Fibroblast of lung (primary cell): ENCODE measurements at regions not wholly inside any gene's neighbourhood (a gene's known extent, or its start where the extent isn't known, plus 50 kb on each side); places are given as distances from the start of the nearest gene placed in this dataset.

ENCODE experiments used
- DNase-seq, 2 donors: peaks; one replicate each; pipeline versions ENCODE4 v3.0.0 to v3.0.0-alpha.2; 2010; ENCODE audit warnings: low read depth in 2 of 2
- H2AFZ ChIP-seq: 2 replicates; pipeline ENCODE4 v1.5.1; 2012; ENCODE audit warnings: low read length, control low read depth, inconsistent platforms
- H3K27ac ChIP-seq: 2 replicates; pipeline ENCODE4 v1.5.1; 2011; ENCODE audit warnings: low read length, control low read depth; ENCODE audit not compliant: insufficient read depth
- H3K27me3 ChIP-seq: 2 replicates; pipeline ENCODE4 v1.5.1; 2011; ENCODE audit warnings: mild to moderate bottlenecking, low read length; ENCODE audit not compliant: control insufficient read depth, insufficient read depth
- H3K36me3 ChIP-seq: 2 replicates; pipeline ENCODE4 v1.5.1; 2011; ENCODE audit warnings: low read length; ENCODE audit not compliant: control insufficient read depth, insufficient read depth
- H3K4me1 ChIP-seq: 2 replicates; pipeline ENCODE4 v1.5.1; 2011; ENCODE audit warnings: low read length; ENCODE audit not compliant: control insufficient read depth, insufficient read depth; ENCODE audit errors: extremely low read depth
- H3K4me2 ChIP-seq: 2 replicates; pipeline ENCODE4 v1.5.1; 2011; ENCODE audit warnings: low read length, control low read depth; ENCODE audit not compliant: insufficient read depth; ENCODE audit errors: extremely low read depth
- H3K4me3 ChIP-seq, 4 experiments: fragments of 200-600 bp in 1 of 4; sonication (generic) in 1 of 4; replicated peaks in 1 of 4; 2 replicates each; pipeline ENCODE4 v1.5.1; 2011 to 2016; ENCODE audit warnings: low read length in 4 of 4, low read depth in 3 of 4, mild to moderate bottlenecking in 3 of 4, control low read depth in 2 of 4, inconsistent platforms in 1 of 4, mixed read lengths in 1 of 4; ENCODE audit not compliant: insufficient read depth in 1 of 4; ENCODE audit errors: control extremely low read depth in 1 of 4
- H3K79me2 ChIP-seq: 2 replicates; pipeline ENCODE4 v1.5.1; 2012; ENCODE audit warnings: mild to moderate bottlenecking, low read length, inconsistent platforms; ENCODE audit not compliant: control insufficient read depth, insufficient read depth
- H3K9ac ChIP-seq: 2 replicates; pipeline ENCODE4 v1.5.1; 2011; ENCODE audit warnings: mild to moderate bottlenecking, low read length, control low read depth; ENCODE audit not compliant: insufficient read depth
- H3K9me3 ChIP-seq: 2 replicates; pipeline ENCODE4 v1.5.1; 2012; ENCODE audit warnings: low read depth, low read length; ENCODE audit not compliant: control insufficient read depth, insufficient read depth
- H4K20me1 ChIP-seq: 2 replicates; pipeline ENCODE4 v1.5.1; 2011; ENCODE audit warnings: low read length; ENCODE audit not compliant: control insufficient read depth, insufficient read depth; ENCODE audit errors: extremely low read depth
- CTCF ChIP-seq, 2 donors: IDR thresholded peaks in 1 of 2; conservative IDR thresholded peaks in 1 of 2; 1 replicate in 1 of 2; 2 replicates in 1 of 2; pipeline ENCODE4 v1.5.1; 2011 to 2012; ENCODE audit warnings: low read length in 2 of 2, control low read depth in 1 of 2, inconsistent platforms in 1 of 2, low read depth in 1 of 2, mild to moderate bottlenecking in 1 of 2
- EZH2 ChIP-seq: IDR thresholded peaks from 2 replicates; pipeline ENCODE4 v1.5.1; 2012; ENCODE audit warnings: low read length, control low read depth, mild to moderate bottlenecking; ENCODE audit errors: missing control alignments

GRCh38 chr20:47862574-47863240 lies 77.4 kb upstream of the SULF2 start:
- no peak for TF ChIP-seq CTCF (conservative IDR thresholded peaks at IDR 0.05 in 1 of 2, IDR thresholded peaks at IDR 0.05 in 1 of 2; ENCODE audit: low read depth in 1 of 2, low read length in 2 of 2)
- no peak for TF ChIP-seq EZH2
- Histone ChIP-seq H4K20me1 (no peaks in the 10 kb centered on the region), H3K27me3 (no peaks in the 10 kb centered on the region), H3K4me1 (no peaks in the 10 kb centered on the region), H3K4me2 (no peak overlapping the region), H3K79me2 (no peaks in the 10 kb centered on the region), H3K27ac (no peak overlapping the region), H3K9me3 (no peaks in the 10 kb centered on the region), H2AFZ (no peak overlapping the region), H3K36me3 (no peaks in the 10 kb centered on the region), H3K4me3 (no peak overlapping the region), H3K9ac (no peak overlapping the region)
- peak in 1 of 2 donors; percentile 33 for DNase-seq

DNA sequence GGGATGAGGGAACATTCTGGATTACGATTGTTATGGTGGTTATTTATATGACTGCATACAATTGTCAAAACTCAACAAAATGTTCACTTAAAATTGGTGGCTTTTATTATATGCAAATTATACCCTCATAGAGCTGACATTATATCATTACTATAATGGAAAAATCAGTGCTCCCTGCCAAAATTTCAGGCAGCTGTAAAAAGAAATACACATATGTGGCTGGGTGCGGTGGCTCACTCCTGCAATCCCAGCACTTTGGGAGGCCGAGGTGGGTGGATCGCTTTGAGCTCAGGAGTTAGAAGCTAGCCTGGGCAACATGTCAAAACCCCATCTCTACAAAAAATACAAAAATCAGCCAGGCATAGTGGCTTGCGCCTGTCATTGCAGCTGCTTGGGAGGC lies 75.8 kb upstream of the SULF2 start:
- Histone ChIP-seq H3K9ac (no peak overlapping the region), H3K9me3 (no peaks in the 10 kb centered on the region), H3K36me3 (no peaks in the 10 kb centered on the region), H3K4me2 (no peak overlapping the region), H3K79me2 (no peaks in the 10 kb centered on the region), H3K4me3 (no peak overlapping the region), H3K27me3 (no peaks in the 10 kb centered on the region), H3K27ac (no peak overlapping the region), H4K20me1 (no peaks in the 10 kb centered on the region), H2AFZ (no peak overlapping the region), H3K4me1 (no peaks in the 10 kb centered on the region)
- no peak for DNase-seq
- TF ChIP-seq CTCF (conservative IDR thresholded peaks at IDR 0.05 in 1 of 2, IDR thresholded peaks at IDR 0.05 in 1 of 2; ENCODE audit: low read depth in 1 of 2, low read length in 2 of 2), result no peak
- TF ChIP-seq EZH2, result no peak

DNA sequence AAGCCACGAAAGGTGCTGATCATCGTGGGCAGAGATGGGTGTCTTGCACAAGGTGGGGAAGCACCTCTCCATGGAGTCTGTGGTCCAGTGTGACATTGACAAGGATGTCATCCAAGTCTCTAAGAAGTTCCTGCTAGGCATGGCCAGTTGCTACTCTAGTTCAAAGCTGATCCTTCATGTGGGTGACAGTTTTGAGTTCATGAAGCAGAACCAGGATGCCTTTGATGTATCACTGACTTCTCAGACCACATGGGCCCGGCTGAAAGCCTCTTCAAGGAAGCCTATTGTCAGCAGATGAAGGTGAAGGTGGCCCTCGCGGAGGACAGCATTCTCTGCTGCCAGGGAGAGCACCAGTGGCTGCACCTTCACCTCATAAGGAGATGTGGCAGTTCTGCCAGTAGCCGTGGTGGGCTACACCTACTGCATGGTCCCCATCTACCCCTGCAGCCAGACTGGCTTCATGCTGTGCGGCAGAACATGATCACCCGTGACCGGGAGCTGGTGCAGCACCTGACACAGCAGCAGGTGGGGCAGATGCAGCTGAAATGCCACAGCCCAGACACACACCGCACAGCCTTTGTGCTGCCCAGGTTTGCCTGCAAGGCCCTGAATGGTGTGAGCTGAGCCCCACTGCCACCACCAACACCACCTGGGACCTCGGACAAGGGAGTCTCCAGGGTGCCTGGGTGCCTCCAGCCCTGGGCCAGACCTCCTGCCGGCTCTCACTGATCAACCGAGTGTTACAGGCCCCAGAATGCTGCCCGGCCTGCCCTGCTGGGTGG lies 75.0 kb upstream of the SULF2 start:
- H3K4me1 ChIP-seq, result no peaks in the 10 kb centered on the region
- no peaks in the 10 kb centered on the region for H4K20me1 ChIP-seq
- no peak overlapping the region for H3K27ac ChIP-seq
- H3K4me2 ChIP-seq, result no peak overlapping the region
- no peak for DNase-seq
- H2AFZ ChIP-seq, result no peak overlapping the region
- H3K4me3 ChIP-seq, result no peak overlapping the region
- no peaks in the 10 kb centered on the region for H3K36me3 ChIP-seq
- no peaks in the 10 kb centered on the region for H3K9me3 ChIP-seq
- H3K9ac ChIP-seq, result no peak overlapping the region
- TF ChIP-seq EZH2, result no peak
- no peak for TF ChIP-seq CTCF (conservative IDR thresholded peaks at IDR 0.05 in 1 of 2, IDR thresholded peaks at IDR 0.05 in 1 of 2; ENCODE audit: low read depth in 1 of 2, low read length in 2 of 2)
- H3K27me3 ChIP-seq, result no peaks in the 10 kb centered on the region
- H3K79me2 ChIP-seq, result no peaks in the 10 kb centered on the region
